Large intestine (tissue), 3 donors: ENCODE measurements at regions not wholly inside any gene's neighbourhood (a gene's known extent, or its start where the extent isn't known, plus 50 kb on each side); places are given as distances from the start of the nearest gene placed in this dataset.
"Not testable (repeated sequence)": the region's sequence is repeated elsewhere in the genome, so short reads cannot be mapped to it uniquely, and the experiment has no call there.

Source experiments
- DNase-seq, 2 donors: peaks; one replicate each; pipeline versions ENCODE4 v3.0.0 to v3.0.0-alpha.2; 2013
- H3K27ac ChIP-seq: one replicate; pipeline ENCODE4 v1.5.1; 2013; ENCODE audit warnings: low read length
- H3K27me3 ChIP-seq: 2 replicates; pipeline ENCODE4 v1.6.1; 2013; ENCODE audit warnings: low read length; ENCODE audit not compliant: control insufficient read depth, insufficient read depth
- H3K36me3 ChIP-seq: 2 replicates; pipeline ENCODE4 v1.6.1; 2013; ENCODE audit warnings: low read length; ENCODE audit not compliant: control insufficient read depth, insufficient read depth
- H3K4me1 ChIP-seq: one replicate; pipeline ENCODE4 v1.6.1; 2013; ENCODE audit warnings: low read length; ENCODE audit not compliant: control insufficient read depth, insufficient read depth
- H3K4me3 ChIP-seq: one replicate; pipeline ENCODE4 v1.5.1; 2013; ENCODE audit warnings: low read length
- H3K9me3 ChIP-seq: one replicate; pipeline ENCODE4 v1.6.1; 2013; ENCODE audit warnings: mild to moderate bottlenecking, low read depth, low read length, moderate library complexity; ENCODE audit not compliant: control insufficient read depth
- WGBS: methylation state at CpG from one replicate; pipeline ENCODE4 v1.1.5; 2013; ENCODE audit warnings: low lambda C conversion rate; ENCODE audit not compliant: insufficient coverage; 5-methylcytosine and 5-hydroxymethylcytosine counted together

DNA sequence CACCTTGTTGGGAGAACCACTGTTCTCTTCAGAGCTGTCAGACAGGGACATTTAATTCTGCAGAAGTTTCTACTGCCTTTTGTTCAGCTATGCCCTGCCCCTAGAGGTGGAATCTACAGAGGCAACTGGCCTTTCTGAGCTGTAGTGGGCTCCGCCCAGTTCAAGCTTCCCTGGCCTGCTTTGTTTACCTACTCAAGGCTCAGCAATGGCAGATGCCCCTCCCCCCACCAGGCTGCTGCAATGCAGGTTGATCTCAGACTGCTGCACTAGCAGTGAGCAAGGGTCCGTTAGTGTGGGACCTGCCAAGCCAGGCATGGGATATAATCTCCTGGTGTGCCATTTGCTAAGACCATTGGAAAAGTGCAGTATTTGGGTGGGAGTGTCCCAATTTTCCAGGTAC lies 141.5 kb upstream of the CXCL13 start:
- not testable (repeated sequence) for H3K27ac ChIP-seq, H3K27me3 ChIP-seq, DNase-seq, H3K9me3 ChIP-seq, H3K4me3 ChIP-seq, H3K4me1 ChIP-seq, H3K36me3 ChIP-seq
- WGBS: no CpG with 5 or more reads among the region's 2 CpGs

GRCh38 chr4:77465271-77465670 lies 140.3 kb upstream of the CXCL13 start:
- no peaks in the 10 kb centered on the region for H3K36me3 ChIP-seq
- no peak overlapping the region for H3K4me3 ChIP-seq
- H3K9me3 ChIP-seq: peaks cover 3% of the 10 kb centered on the region
- H3K27ac ChIP-seq: no peak overlapping the region
- no peaks in the 10 kb centered on the region for H3K27me3 ChIP-seq
- H3K4me1 ChIP-seq: no peaks in the 10 kb centered on the region
- WGBS: no CpG with 5 or more reads among the region's 2 CpGs
- no peak for DNase-seq

- no peaks in the 10 kb centered on the region for H3K4me1 ChIP-seq
- WGBS: no CpG with 5 or more reads among the region's 8 CpGs
Observed at GRCh38 chr4:77466430-77466829, 139.2 kb upstream of the CXCL13 start.

GRCh38 chr4:77471821-77472495 lies 133.7 kb upstream of the CXCL13 start:
- Histone ChIP-seq H3K9me3 (peaks cover 2% of the 10 kb centered on the region), H3K4me1 (no peaks in the 10 kb centered on the region), H3K27ac (no peak overlapping the region), H3K4me3 (no peak overlapping the region), H3K36me3 (no peaks in the 10 kb centered on the region), H3K27me3 (no peaks in the 10 kb centered on the region)
- no peak for DNase-seq
- no CpG with 5 or more reads among the region's 5 CpGs for WGBS

More at GRCh38 chr4:77466430-77466829, 139.2 kb upstream of the CXCL13 start:
- no peak for DNase-seq
- Histone ChIP-seq H3K27ac (no peak overlapping the region), H3K9me3 (peaks cover 3% of the 10 kb centered on the region), H3K4me3 (no peak overlapping the region), H3K36me3 (no peaks in the 10 kb centered on the region), H3K27me3 (no peaks in the 10 kb centered on the region)

DNA sequence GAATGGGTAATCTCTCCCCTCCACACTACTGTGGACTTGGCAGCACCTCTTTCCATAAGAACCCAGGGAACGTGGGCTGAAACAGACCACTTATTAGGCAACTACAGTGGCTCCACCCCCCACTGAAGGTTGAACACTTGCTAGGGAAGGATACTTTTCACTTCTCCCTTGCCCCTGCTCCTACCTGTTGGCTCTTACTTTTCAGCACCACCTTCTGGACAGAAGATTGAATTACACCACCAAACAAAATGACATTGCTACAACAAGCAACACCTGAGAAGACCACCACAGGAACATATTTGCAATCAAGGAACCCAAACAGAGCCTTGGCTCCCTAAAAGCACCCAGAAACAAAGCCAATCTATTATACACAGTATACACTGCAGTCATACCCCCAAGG lies 132.1 kb upstream of the CXCL13 start:
- Histone ChIP-seq H3K36me3 (no peaks in the 10 kb centered on the region), H3K27me3 (no peaks in the 10 kb centered on the region), H3K4me1 (no peaks in the 10 kb centered on the region), H3K27ac (no peak overlapping the region), H3K4me3 (no peak overlapping the region), H3K9me3 (peaks cover 2% of the 10 kb centered on the region)
- WGBS: no CpG with 5 or more reads among the region's 1 CpG
- DNase-seq: no peak

GRCh38 chr4:77481856-77482255 lies 123.8 kb upstream of the CXCL13 start:
- no CpG with 5 or more reads among the region's 1 CpG for WGBS
- Histone ChIP-seq H3K4me3 (no peak overlapping the region), H3K9me3 (no peaks in the 10 kb centered on the region), H3K27me3 (no peaks in the 10 kb centered on the region), H3K36me3 (no peaks in the 10 kb centered on the region), H3K4me1 (no peaks in the 10 kb centered on the region), H3K27ac (no peak overlapping the region)
- no peak for DNase-seq

DNA sequence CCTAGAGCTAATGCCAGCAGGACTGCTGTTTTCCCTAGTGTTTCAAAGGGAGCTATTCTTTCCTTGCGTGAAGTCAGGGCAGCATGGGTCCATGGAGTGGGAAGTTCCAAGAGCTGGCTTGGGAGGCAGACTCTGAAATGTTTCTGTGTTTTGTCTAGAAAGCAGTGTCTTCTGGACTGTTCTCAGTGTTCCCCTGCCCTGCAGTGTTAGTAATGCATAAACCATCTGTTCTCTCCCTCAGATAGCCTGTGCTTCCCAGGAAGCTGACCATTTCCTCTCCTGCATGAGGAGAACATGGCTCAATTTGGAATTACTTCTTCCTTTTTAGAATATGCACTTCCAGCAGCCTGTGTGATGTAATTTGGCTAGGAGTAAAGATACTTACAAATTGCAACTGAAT lies 116.7 kb upstream of the CXCL13 start:
- Histone ChIP-seq H3K4me1 (no peaks in the 10 kb centered on the region), H3K4me3 (no peak overlapping the region), H3K27me3 (peaks cover 5% of the 10 kb centered on the region), H3K9me3 (no peaks in the 10 kb centered on the region), H3K27ac (no peak overlapping the region), H3K36me3 (no peaks in the 10 kb centered on the region)
- no CpG with 5 or more reads among the region's 1 CpG for whole genome bisulfite sequencing
- DNase-seq: no peak

GRCh38 chr4:77493120-77493752 lies 112.4 kb upstream of the CXCL13 start:
- Histone ChIP-seq H3K36me3 (no peaks in the 10 kb centered on the region), H3K4me1 (no peaks in the 10 kb centered on the region), H3K27me3 (peaks cover 9% of the 10 kb centered on the region), H3K9me3 (no peaks in the 10 kb centered on the region), H3K4me3 (no peak overlapping the region), H3K27ac (no peak overlapping the region)
- no peak for DNase-seq
- no CpG with 5 or more reads among the region's 1 CpG for WGBS

- H3K36me3 ChIP-seq: no peaks in the 10 kb centered on the region
- peaks cover 9% of the 10 kb centered on the region for H3K27me3 ChIP-seq
- WGBS: 80% methylated on average over 1 of the region's 2 CpGs
- H3K4me3 ChIP-seq: no peak overlapping the region
- no peaks in the 10 kb centered on the region for H3K4me1 ChIP-seq
- H3K9me3 ChIP-seq: no peaks in the 10 kb centered on the region
- no peak overlapping the region for H3K27ac ChIP-seq
- DNase-seq: no peak
Observed at GRCh38 chr4:77493829-77494551, 111.6 kb upstream of the CXCL13 start.

DNA sequence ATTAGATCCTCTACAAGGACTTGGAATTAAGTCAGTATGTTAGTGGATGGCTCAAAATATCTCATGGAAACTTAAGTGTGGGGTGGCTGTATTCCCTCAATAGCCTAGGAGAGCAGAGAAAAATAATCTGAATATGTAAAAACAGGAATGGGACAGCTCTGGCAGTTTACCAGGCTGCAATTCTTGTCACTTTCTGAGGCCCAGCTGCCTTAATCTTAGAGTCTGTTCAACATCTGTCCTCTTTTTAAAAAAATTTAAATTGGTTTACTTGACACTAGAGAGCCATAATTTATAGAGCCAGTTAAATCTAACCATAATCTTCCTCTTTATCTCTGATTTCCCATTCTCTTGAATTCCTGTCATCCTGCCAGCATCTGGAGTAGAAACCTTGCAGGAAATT lies 109.2 kb upstream of the CXCL13 start:
- no peak for DNase-seq
- no peaks in the 10 kb centered on the region for H3K4me1 ChIP-seq
- H3K27ac ChIP-seq: no peak overlapping the region
- no peaks in the 10 kb centered on the region for H3K36me3 ChIP-seq
- H3K9me3 ChIP-seq: no peaks in the 10 kb centered on the region
- H3K27me3 ChIP-seq: peaks cover 8% of the 10 kb centered on the region
- H3K4me3 ChIP-seq: no peak overlapping the region
